Ecto neural progenitor cell (in vitro differentiated cells): ENCODE measurements at regions not wholly inside any gene's neighbourhood (a gene's known extent, or its start where the extent isn't known, plus 50 kb on each side); places are given as distances from the start of the nearest gene placed in this dataset.
"Not testable (repeated sequence)": the region's sequence is repeated elsewhere in the genome, so short reads cannot be mapped to it uniquely, and the experiment has no call there.

ENCODE experiments used
- DNase-seq: peaks from one replicate; pipeline ENCODE4 v3.0.0-alpha.2; 2018; ENCODE audit warnings: low spot score

DNA sequence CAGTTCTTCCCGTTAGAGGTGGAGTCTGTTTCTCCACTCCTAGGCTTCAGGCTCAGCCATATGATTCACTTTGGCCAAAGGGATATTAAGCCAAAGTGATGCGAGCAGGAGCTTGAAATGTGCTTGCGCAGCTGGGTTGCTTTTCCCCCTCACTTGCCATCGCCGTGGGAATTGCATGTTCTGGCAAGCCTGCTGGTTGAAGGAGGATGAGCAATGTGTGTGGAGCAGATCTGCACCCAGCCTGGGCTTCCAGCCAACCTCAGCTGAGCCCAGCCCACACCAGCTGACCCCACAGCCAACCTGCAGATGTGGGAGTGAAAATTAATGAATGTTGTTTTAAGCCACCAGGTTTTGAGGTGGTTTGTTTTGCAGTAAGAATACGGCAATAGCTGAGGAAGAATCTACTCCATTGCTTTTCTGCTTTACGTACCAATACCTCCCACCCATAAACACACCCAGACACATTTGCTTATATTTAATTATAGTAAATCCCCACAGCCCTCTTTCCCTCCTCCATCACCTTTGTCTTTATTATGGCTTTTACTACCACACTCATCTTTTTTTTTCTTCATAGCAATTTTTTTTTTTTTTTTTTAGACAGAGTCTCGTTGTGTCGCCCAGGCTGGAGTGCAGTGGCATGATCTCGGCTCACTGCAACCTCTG lies 132.8 kb upstream of the FUNDC1 start:
- no peak for DNase-seq

- no peak for DNase-seq
Observed at GRCh38 chrX:44674906-44675305, 132.2 kb upstream of the FUNDC1 start.

DNA sequence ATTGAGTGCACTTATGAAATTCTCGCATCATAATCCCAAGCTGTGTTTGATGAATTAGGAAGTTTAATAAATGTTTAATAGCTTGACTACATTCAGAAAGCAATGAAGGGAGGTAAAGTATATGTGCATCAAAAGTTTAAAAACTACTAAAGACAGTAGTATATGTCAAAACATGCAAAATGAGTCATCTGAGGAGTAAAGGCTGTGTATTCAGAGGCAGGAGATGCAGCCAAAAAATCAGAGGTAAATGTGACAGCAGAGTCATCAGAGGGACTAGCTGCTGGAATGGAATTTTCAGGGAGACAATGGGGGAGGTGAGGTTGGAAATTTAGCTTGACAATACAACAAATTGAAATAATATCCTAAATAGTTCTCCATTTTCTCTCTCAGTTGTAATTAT lies 127.0 kb upstream of the FUNDC1 start:
- no peak for DNase-seq

DNA sequence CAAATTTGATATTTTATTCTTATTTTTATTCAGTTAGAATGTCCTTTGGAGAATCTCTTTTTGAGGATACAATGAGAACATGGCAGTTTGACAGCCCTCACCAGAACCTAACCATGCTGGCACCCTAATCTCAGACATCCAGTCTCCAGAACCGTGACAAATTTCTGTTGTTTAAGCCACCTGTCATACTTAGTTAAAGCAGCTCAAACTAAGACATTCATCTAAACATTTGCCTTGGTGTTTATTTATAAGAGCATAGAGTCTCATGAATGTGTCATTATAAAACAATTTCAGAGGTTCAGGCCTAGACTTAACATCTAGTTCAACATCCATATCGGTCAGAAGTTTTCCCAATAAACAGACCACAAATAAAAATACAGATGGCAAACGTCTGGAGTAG lies 125.1 kb upstream of the FUNDC1 start:
- no peak for DNase-seq

GRCh38 chrX:44657718-44658246 lies 115.1 kb upstream of the FUNDC1 start:
- DNase-seq = not testable (repeated sequence)

DNA sequence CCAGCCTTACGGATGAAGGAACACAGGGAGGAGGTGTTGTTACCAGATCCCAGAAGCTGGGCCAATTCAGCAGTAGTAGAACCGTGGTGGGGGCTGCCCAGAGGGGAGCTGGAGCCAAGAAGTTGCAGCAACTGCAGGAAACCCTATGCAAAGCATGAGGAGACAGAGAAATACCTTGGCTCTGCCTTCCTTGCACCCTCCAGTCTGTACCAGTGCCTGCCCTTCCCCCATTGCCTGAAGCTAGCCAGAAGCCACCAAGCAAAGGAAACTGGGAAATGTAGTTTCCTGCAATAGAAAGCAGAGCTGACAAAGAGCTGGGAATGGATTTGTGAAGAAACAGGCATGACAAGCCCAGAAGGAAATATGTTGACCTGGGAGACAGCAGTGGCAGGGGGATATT lies 108.7 kb upstream of the FUNDC1 start:
- peak; percentile 48 for DNase-seq

DNA sequence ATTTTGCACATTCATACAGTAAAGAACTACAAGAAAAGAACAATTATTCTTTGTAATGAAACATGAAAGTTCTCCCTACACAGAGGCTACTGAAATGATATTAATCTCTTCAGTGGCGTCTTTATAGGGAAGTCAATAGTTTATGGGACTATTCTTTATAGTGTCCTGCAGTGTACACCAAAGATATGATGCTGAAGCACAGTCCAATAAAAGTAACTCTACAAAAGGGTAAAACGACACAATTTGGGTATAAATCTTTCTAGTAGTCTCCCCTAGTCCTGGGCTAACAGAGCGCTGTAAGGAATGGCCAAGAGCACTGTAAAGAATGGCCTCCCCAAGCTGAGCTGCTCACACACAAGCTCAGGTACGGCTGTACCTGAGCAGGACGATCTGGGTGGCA lies 101.1 kb upstream of the FUNDC1 start:
- no peak for DNase-seq

DNA sequence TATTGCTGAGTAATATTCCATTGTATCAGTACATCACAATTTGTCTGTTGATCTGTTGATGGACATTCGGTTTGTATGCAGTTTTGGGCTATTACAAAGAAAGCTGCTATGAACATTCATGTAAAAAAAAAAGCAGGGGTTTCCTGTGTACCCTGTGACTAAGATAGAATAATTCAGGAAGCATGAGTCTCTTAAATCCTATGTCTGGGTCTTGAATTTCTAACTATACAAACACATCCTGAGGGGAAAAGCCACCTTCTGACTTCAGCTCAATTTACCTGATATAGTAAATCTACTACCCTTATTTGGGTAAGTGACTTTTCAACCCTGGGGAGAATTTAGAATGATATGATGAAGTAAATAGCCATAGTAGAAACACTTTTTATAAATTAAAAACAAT lies 94.6 kb upstream of the FUNDC1 start:
- no peak for DNase-seq

- no peak for DNase-seq
Observed at GRCh38 chrX:44621078-44621477, 78.4 kb upstream of the FUNDC1 start.

DNA sequence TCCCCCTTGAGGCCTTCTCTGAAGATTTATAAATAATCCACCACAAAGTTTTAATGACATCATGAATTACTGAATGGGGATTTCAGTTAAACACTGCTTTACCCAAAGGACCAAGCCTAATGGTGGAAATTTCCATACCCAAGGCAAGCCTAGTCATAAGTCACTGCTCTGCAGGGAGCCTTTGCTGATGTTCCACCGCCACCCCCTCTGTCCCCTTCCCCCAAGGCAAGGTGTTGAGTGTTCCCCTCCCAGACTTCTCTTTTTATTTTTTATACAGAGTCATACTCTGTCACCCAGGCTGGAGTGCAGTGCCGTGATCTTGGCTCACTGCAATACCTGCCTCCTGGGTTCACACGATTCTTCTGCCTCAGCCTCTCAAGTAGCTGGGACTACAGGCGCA lies 76.4 kb upstream of the FUNDC1 start:
- no peak for DNase-seq

- no peak for DNase-seq
Observed at GRCh38 chrX:44596277-44596676, 53.6 kb upstream of the FUNDC1 start.
